Heart left ventricle (tissue), 16 donors: ENCODE measurements at regions not wholly inside any gene's neighbourhood (a gene's known extent, or its start where the extent isn't known, plus 50 kb on each side); places are given as distances from the start of the nearest gene placed in this dataset.

Experiments
- ATAC-seq, 4 donors: fragments of 200-7000 bp; cut with Tn5 transposase; one replicate each; pipeline ENCODE4 v1.9.1; 2020 to 2022; ENCODE audit warnings: moderate library complexity in 4 of 4, mild to moderate bottlenecking in 3 of 4, moderate number of reproducible peaks in 1 of 4
- DNase-seq, 5 donors: peaks; one replicate each; pipeline ENCODE4 v3.0.0-alpha.2; 2020
- H3K27ac ChIP-seq, 12 donors: fragments of 200-600 bp; sonication (generic) in 4 of 12; one replicate each; pipeline versions ENCODE4 v1.5.0 to v1.8.0; 2016 to 2022; ENCODE audit warnings: mild to moderate bottlenecking in 2 of 12
- H3K27me3 ChIP-seq, 9 donors: fragments of 200-600 bp; sonication (generic) in 2 of 9; one replicate each; pipeline versions ENCODE4 v1.5.1 to v1.8.0; 2016 to 2022; ENCODE audit warnings: mild to moderate bottlenecking in 3 of 9
- H3K36me3 ChIP-seq, 9 donors: fragments of 200-600 bp; sonication (generic) in 2 of 9; one replicate each; pipeline versions ENCODE4 v1.5.0 to v1.8.0; 2018 to 2022; ENCODE audit warnings: mild to moderate bottlenecking in 2 of 9
- H3K4me1 ChIP-seq, 12 donors: fragments of 200-600 bp; sonication (generic) in 4 of 12; one replicate each; pipeline versions ENCODE4 v1.5.0 to v1.8.0; 2016 to 2022; ENCODE audit warnings: mild to moderate bottlenecking in 3 of 12
- H3K4me3 ChIP-seq, 12 donors: fragments of 200-600 bp; sonication (generic) in 4 of 12; one replicate each; pipeline versions ENCODE4 v1.5.0 to v1.8.0; 2017 to 2022; ENCODE audit warnings: mild to moderate bottlenecking in 9 of 12, moderate library complexity in 4 of 12
- H3K9me3 ChIP-seq, 12 donors: fragments of 200-600 bp; sonication (generic) in 4 of 12; one replicate each; pipeline versions ENCODE4 v1.5.0 to v1.8.0; 2016 to 2022; ENCODE audit warnings: mild to moderate bottlenecking in 1 of 12
- POLR2A ChIP-seq, 2 donors: fragments of 450-650 bp; IDR thresholded peaks; one replicate each; pipeline ENCODE4 v1.6.1; 2017; ENCODE audit warnings: antibody characterized with exemption in 2 of 2, mild to moderate bottlenecking in 2 of 2, moderate library complexity in 2 of 2
- WGBS, 4 donors: extraction: QIAGEN DNeasy Blood & Tissue Kit in 2 of 4; methylation state at CpG; one replicate each; pipeline versions ENCODE4 v1.1.5 to v1.1.7; 2013 to 2018; 5-methylcytosine and 5-hydroxymethylcytosine counted together
- intact Hi-C, 10 donors: fragments of 100-400 bp; cut with DNase I; formaldehyde crosslinking; loops; one replicate each; pipeline versions ENCODE4 v1.11.1 to v1.14.2; 2022
- TF ChIP-seq, protein P1 (sequence below), 12 donors: fragments of 200-600 bp; sonication (generic) in 4 of 12; IDR thresholded peaks; one replicate each; pipeline versions ENCODE4 v1.5.0 to v1.8.0; 2018 to 2022; ENCODE audit warnings: antibody characterized with exemption in 12 of 12, mild to moderate bottlenecking in 5 of 12
- donor health status: ischemic (EF 13 %, LVEDD 7.1; RV severe dilation, severe dysfunction).
- donor health status: healthy with polysubstance abuse.
- donor health status: DM: no; HTN: yes; CAD: no.
- donor health status: DM: no; HTN: no; CAD: no.
- donor health status: ischemic (EF 25% LVEDD 6.9; RV normal size, moderate dysfunction).
- donor health status: ischemic (EF 25% LVEDD 5.7; RV mildly dilated, moderate dysfunction).
- donor health status: healthy.
- donor health status: DM: yes; HTN: yes; CAD: no.
- donor health status: ischemic (EF 35%, LVEDD 5.7; RV mildly dilated, moderate dysfunction).
- donor health status: nonischemic (EF 11% LVEDD 7.7; RV severe dilation, severe dysfunction).
- donor health status: DM: yes; HTN: yes; CAD: no.
- donor health status: PGD.
- donor health status: ischemic (EF 29% LVEDD 5.4; RV normal size, mild dysfunction).
- donor health status: nonischemic (EF 23%, LVEDD 6.1; RV moderate dilation, normal function).

DNA sequence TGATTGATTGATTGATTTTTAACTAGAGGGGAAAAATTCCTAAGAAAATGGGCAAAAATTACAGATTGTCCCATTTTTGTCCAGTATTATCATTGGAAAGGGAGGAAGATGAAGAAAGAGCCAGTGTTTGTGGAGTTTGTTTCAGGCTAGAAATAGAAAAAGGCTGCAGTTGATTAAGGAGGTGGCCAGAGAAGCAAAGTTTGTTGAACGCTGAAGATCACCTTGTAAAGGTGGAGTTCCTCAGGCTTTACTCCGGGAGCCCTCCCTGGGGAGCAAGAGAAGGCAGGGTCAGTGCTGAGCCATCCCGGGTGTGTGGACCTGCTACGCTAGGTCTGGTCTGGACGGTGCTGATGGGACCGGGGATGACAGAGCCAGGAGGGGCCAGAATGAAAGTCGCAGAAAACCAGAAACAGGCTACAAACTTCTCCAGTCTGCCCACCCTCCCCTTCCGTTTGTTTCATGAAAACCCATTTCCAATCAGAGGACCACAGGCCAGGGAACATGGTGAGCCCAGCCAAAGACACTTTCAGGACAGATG, 222.6 kb upstream of the FOXF1 start:
- Histone ChIP-seq H3K4me3 (no peak overlapping the region), H3K4me1 (peaks cover 0 to 11% (median 0%) of the 10 kb centered on the region in 12 donors), H3K27me3 (peaks cover 16 to 97% (median 75%) of the 10 kb centered on the region in 9 donors), H3K27ac (no peak overlapping the region), H3K36me3 (no peaks in the 10 kb centered on the region), H3K9me3 (no peaks in the 10 kb centered on the region)
- WGBS, 4 donors, result 3 to 4% (median 4%) methylated on average over 8 of the region's 8 CpGs
- no peak for TF ChIP-seq POLR2A (IDR thresholded peaks at IDR 0.05)
- TF ChIP-seq, protein P1, sequence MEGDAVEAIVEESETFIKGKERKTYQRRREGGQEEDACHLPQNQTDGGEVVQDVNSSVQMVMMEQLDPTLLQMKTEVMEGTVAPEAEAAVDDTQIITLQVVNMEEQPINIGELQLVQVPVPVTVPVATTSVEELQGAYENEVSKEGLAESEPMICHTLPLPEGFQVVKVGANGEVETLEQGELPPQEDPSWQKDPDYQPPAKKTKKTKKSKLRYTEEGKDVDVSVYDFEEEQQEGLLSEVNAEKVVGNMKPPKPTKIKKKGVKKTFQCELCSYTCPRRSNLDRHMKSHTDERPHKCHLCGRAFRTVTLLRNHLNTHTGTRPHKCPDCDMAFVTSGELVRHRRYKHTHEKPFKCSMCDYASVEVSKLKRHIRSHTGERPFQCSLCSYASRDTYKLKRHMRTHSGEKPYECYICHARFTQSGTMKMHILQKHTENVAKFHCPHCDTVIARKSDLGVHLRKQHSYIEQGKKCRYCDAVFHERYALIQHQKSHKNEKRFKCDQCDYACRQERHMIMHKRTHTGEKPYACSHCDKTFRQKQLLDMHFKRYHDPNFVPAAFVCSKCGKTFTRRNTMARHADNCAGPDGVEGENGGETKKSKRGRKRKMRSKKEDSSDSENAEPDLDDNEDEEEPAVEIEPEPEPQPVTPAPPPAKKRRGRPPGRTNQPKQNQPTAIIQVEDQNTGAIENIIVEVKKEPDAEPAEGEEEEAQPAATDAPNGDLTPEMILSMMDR (IDR thresholded peaks at IDR 0.05), result no peak
- no peak for DNase-seq
- no peak for ATAC-seq
- intact Hi-C loops, result no loop called here

DNA sequence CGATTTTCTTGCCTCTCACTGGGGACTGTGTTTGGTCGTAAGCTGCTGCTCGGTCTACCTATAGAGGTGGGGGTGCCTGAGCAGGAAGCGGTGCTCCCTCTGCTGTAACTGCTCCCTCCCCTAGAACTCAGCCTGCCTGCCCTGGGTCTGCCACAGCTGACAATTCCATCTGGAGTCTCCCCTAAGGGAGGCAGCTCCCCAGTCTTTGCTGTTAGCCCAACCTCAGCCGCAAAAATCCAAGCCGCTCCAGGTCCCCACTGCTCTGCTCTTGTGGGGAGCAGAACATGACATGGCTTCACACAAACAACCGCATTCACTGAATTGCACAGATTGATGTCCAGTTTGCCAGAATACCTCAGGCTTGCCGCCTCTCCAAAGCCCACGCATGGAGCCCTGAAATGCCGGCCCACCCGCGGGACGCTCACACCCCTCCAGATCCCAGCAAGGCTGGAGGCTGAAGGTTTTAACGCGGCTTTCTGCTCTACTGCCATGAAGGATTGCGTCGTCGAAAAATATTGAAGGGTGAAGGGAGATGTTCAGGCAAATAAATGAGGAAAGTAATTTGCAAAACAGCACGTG, 221.5 kb upstream of the FOXF1 start:
- Histone ChIP-seq H3K27ac (no peak overlapping the region), H3K27me3 (peaks cover 16 to 100% (median 72%) of the 10 kb centered on the region in 9 donors), H3K4me1 (peaks cover 0 to 11% (median 0%) of the 10 kb centered on the region in 12 donors), H3K36me3 (no peaks in the 10 kb centered on the region), H3K4me3 (no peak overlapping the region), H3K9me3 (no peaks in the 10 kb centered on the region)
- WGBS, 4 donors, result 7 to 11% (median 8%) methylated on average over 13 to 19 of the region's 19 CpGs
- no peak for DNase-seq
- intact Hi-C loops, result no loop called here
- TF ChIP-seq, protein P1 (IDR thresholded peaks at IDR 0.05), result no peak
- no peak for TF ChIP-seq POLR2A (IDR thresholded peaks at IDR 0.05)
- no peak for ATAC-seq

DNA sequence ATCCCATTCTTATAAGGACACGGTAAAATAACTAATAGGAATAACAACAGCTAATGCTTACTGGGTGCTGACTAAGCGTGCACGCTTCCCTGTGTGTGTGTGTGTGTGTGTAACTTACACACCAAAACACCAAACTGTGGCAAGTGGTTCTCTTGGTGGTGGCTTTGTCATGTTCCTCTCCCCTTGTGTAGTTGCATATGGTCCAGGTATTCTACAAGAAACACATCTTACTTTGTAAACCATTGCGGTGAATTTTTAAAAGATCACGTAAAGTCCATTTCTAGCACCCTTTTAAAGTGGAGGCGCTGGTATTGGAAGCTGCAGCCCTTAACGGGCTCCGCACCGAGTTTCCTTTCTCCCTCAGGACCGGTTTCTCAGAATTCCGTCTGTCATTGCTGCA, 221.0 kb upstream of the FOXF1 start:
- Histone ChIP-seq H3K4me3 (no peak overlapping the region), H3K9me3 (no peaks in the 10 kb centered on the region), H3K36me3 (no peaks in the 10 kb centered on the region), H3K27ac (no peak overlapping the region), H3K4me1 (peaks cover 0 to 11% (median 0%) of the 10 kb centered on the region in 12 donors), H3K27me3 (peaks cover 16 to 98% (median 71%) of the 10 kb centered on the region in 9 donors)
- TF ChIP-seq, protein P1 (IDR thresholded peaks at IDR 0.05), result no peak
- ATAC-seq (no peak), DNase-seq (no peak)
- WGBS, 4 donors, result 33 to 40% (median 34%) methylated on average over 11 of the region's 11 CpGs
- intact Hi-C loops, result no loop called here

DNA sequence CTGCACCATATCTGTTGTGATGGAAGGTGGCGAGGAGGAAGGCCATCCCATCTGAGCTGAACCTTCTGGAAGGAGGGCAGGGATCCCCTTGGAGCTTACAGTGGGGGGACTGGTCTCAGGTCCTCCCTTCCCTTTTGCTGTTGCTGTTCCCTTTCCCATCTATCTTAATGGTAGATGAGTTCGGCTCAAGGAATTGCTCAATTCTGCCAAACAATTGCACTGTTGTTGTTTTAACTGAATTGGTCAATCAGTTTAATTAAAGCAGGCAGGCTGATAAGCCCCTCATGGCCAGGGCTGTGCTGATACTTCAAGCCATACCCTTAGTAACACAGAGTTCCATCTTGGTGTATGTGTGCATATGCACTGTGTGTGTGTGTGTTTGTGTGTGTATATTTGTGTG, 220.4 kb upstream of the FOXF1 start:
- H3K9me3 ChIP-seq, result no peaks in the 10 kb centered on the region
- ATAC-seq (no peak), DNase-seq (no peak)
- H3K27ac ChIP-seq, result no peak overlapping the region
- intact Hi-C loops, result no loop called here
- no peaks in the 10 kb centered on the region for H3K36me3 ChIP-seq
- peaks cover 0 to 11% (median 0%) of the 10 kb centered on the region in 12 donors for H3K4me1 ChIP-seq
- peaks cover 16 to 98% (median 71%) of the 10 kb centered on the region in 9 donors for H3K27me3 ChIP-seq
- 47 to 57% (median 53%) methylated on average over 2 of the region's 2 CpGs for WGBS, 4 donors
- no peak overlapping the region for H3K4me3 ChIP-seq
- TF ChIP-seq, protein P1 (IDR thresholded peaks at IDR 0.05), result no peak
- TF ChIP-seq POLR2A (IDR thresholded peaks at IDR 0.05), result no peak
